IPS-NIHi7 (cell line): ENCODE measurements at regions not wholly inside any gene's neighbourhood (a gene's known extent, or its start where the extent isn't known, plus 50 kb on each side); places are given as distances from the start of the nearest gene placed in this dataset.

Experiments
- DNase-seq: peaks from one replicate; pipeline ENCODE4 v3.0.0; 2012; ENCODE audit warnings: mixed read lengths; ENCODE audit errors: extremely low spot score

DNA sequence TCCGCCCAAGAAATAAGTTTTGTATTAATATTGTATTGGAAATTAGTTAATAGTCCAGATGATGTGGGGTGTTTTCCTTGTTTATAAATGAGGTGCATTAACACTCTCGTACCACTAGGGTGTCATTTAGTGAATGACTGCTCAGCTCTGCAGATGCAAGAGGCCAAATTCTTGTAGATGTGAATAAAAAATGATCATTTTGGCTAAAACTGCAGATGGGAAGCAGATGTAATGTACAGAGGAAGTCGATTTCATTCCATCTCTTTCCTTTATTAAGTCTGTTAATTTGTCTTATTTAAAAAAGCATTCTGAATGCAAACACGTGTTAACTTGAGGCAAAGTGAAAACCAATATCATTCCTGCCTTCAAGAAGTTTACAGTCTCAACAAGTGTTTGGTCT, 108.1 kb downstream of the DHX15 start:
- no peak for DNase-seq

DNA sequence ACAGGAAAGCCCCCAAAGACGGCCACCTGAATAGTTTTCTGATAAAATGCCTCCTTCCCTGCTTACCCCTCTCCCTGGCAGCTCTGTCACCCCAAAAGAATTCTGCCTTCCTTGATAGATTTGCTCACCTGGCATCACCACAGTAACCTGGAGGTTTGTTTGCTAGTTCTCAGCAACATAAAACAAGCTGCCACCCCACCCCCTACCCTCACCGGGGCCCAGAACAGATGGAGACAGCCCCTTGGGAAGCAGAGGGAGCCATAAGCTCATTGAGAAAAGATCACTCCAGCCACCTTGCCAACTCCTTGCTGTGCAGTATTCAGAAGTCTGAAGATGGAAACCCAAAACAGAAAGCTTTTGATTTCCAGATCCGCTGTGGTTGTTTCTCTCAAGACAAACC, 108.6 kb downstream of the DHX15 start:
- DNase-seq, result no peak

DNA sequence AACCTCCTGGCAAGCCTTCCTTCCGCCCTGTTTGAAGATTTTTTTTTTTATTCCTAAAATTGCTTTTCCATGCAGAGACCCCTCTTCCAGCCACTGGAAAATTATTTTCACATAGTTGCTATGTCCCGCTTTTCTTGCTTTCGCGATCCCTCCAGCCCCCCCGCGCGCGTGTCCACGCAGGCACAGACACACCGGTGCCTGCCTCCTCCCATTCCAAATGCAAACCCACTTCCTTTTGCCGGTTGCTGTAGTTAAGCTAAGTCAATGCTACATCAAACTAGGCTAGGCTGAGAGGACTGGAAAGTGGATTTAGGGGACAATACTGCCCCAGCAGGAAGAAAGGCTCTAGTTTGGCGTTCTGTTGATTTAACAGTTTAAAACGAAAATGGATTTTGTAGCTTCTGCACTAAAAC, 111.0 kb downstream of the DHX15 start:
- peak; percentile 35 for DNase-seq

DNA sequence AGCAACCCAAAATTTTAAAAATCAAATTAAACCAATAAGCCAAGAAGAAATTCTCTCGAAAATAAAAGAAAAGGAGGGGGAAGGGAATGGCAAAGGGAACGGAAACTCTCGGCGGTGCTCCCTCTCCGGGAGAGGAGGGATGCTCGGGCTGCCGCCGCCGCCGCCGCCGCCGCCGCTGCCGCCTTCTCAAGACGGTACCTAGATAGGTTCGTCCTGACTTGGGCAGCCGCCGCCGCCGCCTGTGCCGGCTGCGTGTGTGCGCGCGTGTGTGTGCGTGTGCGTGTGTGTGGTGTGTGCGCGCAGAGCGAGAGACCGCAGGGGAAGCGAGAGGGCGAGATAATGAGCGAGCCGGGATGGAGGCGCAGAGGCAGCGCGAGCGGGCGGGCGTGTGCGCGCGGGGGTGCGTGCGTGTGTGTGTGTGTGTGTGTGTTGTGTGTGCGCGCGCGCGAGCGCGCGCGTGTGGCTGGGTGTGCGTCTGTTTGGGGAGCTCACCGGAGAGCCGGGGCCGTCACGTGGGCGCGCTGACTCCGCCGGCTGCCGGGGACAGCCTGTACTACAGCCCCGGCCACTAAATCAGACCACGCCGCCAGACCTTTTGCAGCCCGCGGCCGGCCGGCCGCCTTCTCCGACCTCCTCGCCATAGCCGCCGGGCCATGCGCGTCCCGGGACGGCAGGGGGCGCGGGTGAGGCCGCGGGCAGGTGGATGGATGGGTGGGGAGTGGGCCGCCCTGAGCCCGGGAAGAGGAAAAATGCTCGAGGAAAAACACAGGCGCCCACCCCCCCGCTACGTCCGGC, 111.6 kb downstream of the DHX15 start:
- peak; percentile 88 for DNase-seq

DNA sequence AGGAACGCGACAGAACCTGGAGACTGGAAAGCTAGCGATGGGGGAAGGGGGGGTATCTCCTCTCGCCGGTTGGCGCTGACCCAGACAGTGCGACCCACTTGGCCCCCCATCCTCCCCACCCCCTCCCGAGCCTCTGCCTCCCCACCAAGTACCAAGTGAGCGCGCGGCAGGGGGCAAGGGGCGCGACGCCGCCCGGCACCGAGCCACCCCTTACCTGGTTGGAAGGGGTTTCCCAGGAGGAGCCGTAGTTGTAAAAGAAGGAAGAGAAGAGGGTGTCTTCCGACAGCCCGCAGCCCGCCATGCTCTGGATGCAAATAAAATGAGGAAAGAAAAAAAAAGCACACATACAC, 112.2 kb downstream of the DHX15 start:
- DNase-seq, result no peak

DNA sequence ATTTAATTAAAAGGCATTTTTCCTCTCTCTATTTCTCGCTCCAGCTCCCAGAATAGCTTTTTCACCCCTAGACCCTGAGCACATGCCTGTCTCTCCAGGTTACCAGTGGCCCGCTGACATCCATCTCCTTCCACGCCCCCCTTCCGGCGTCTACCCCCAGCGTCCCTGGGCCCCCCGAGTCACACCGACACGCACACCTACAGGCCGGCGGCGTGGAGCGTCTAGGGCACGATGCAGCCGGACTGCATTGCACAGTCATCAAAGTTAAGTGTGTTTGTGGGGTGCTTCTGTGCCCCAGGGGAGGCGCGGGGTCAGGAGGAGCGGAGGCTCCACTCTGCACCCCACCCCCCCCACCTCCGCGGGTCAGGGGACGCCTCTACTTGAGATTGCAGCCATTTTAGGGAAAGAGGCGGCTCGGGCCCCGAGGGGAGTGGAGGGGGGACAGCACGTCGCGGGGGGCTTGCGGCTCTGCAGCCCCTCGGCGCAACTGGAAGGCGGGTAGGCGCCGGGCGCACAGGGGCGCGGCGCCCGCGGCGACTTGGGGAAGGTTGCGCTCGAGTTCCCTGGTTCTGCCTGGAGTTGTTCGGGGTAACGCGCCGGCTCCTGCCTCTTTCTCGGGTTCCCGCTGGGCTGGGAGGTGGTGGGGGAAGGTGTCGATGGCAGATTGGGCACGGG, 112.7 kb downstream of the DHX15 start:
- DNase-seq, result peak; percentile 31

DNA sequence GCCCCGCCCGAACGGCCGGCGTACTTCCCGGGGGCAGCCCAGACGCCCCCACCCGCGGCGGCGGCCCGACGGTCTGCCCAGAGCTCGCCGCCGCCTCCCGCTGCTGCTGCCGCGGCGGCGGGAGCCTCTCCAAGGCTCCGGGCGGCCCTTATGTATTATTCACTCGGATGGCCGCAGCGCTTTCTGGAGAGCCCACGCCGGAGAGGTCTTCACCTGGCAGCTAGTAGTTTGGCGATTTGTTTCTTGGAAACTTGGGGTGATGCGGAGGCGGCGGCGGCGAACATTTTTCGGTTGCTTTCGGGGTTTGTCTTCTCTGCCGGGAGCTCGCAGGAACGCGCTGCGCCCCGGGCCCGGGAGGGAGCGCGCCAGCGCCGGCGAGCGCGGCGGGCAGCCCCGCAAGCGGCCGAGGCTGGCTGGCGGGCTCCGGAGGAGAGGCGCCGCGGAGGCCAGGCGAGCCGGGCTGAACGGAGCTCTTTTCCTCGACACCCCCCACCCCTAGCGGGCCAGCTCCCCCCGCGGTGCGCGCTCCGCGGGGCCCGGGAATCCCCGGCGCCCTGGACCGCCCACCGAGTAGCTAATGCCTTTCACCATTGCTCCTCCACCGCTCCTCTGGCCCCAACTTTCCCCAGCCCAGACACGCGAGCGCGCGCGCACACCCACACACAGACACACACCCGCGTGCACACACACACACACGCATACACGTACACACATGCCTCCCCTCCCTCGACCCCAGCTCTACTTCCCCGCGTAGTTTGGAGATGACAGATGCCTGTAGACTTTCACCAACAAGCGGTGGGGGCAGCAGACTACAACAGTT, 113.5 kb downstream of the DHX15 start:
- DNase-seq, result peak; percentile 48

DNA sequence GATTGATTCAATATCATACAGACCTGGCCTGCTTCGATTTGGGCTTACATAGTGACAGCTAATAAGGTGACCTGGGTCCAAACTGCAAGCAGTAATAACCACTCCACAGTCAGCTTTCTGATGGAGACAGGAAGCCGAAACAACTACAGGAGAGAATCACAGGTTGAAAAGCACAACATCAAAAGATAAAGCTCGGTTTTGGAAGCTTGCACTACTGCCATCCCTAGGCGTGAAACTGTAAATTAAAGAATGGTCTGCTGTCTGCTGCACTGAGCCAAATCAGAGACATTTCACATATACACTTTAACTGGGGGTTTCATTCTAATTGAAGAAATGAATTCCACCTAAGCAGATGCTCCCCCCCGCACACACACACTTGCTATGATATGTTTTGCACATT, 116.3 kb downstream of the DHX15 start:
- no peak for DNase-seq

DNA sequence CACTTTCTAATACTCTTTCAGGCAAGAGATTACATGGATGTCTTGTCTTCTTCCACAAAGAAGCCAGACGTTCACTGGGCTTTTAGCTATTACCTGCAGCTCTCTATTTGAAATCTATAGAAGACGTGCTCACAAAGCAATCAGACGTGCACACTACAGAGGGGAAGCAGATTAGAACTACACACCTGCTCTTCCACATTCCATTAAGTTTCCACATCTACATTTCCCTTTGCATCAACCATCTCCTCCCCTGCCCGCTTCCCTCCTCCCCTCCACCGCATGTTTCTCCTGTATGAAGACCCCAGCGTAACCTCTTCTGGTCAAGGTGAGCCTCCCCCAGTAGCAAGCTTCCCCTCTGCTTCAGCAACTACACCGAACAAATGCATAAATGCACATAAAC, 119.8 kb downstream of the DHX15 start:
- DNase-seq, result no peak

DNA sequence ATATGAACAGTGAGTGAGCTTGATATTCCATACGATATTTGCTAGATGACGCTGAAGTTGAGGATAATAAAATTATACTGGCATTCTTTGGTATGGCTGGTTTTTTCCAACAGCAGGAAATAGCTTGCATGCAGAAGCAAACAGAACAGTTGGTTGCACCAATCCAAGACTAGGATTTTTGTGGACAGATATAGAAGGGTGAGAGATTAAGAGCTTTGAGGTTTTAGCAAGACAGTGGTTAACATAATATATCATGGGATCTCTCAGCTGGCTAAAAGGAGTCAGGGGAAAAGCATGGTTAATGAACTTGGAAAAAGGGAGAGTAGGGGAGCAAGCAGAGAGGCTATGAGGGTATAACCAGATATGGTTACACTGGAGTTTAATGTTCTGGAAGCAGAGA, 127.9 kb downstream of the DHX15 start:
- DNase-seq, result no peak

DNA sequence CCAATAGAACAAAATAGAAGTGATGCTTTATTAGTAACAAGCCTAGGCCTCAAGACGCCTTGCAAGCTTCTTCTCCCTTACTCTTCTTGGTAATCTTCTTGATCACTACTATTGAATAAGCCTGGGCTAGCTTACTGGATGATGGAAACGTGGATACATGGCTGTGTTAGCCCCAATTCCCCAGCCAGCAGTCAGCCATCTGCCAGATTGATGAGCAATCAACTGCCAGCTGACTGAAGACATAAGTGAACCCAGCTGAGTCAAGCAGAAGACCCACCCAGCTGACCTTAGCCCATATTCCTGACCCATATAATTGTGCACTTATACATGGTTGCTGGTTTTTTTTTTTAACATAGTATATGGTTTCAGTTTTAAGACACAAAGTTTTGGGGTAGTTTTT, 130.4 kb downstream of the DHX15 start:
- DNase-seq, result no peak

DNA sequence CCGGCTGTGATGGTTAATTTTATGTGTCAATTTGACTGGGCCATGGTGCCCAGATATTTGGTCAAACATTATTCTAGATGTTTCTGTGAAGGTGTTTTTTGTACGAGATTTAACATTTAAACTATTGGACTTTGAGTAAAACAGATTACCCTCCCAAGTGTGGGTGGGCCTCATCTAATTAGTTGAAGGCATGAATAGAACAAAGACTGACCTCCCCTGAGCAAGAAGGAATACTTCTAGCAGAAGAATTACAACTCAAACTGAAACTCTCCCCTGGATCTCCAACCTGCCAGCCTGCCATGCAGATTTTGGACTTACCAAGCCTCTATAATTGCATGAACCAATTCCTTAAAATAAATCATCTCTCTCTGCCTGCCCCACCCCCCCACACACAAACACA, 132.5 kb downstream of the DHX15 start:
- DNase-seq, result no peak

DNA sequence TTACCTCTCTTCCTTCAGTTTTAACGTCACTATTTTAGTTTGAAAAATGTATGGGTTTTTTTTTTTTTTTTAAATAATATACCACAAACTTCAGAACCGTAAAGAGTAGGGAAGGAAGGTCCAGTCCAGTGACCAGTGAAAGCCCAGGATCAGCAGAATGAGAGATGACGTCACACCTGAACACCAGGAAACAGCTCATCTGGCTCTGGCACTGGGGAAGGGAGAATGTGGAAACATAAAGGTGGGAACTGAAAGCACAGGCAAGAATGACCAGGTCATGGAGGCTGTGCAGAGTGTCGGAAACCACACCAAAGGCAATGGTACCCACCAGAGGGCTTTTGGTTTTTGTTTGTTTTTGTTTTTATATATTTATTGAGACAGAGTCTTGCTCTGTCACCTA, 141.2 kb downstream of the DHX15 start:
- DNase-seq, result no peak

DNA sequence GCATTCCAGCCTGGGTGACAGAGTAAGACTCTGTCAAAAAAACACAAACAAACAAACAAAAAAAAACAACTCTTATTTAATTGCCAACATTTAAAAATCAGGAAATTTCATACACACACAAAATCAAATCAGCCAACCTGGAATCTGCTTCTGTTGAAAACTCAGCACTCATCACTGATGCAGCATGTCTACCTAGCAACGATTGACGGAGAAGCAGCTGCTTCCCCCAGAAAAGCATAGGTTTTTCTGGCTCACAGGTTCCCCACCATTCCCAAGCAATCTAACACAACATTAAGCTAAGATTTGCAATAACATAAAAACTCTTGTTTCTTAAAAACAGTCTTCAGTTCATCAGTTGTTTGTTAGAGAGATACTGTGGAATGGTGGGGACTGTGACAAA, 143.6 kb downstream of the DHX15 start:
- no peak for DNase-seq

DNA sequence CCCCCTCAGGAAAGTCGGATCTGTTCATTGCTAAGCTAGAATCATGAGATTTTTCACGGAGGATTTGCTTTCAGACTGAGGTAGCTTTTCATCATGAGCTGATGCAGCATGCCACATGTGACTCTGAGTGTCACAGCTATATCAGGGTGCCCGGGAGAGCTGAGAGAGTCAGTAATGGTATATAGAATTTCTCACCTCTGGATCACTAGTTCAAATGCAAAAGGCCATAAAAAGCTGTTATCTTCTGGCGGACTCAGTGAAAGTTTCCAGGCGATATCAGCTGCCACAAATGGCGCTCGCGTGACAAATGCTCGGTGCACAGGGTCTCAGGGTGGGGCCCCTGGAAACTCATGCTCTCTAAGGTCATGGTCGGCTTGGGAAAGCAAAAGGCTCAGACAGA, 150.1 kb downstream of the DHX15 start:
- DNase-seq, result no peak

DNA sequence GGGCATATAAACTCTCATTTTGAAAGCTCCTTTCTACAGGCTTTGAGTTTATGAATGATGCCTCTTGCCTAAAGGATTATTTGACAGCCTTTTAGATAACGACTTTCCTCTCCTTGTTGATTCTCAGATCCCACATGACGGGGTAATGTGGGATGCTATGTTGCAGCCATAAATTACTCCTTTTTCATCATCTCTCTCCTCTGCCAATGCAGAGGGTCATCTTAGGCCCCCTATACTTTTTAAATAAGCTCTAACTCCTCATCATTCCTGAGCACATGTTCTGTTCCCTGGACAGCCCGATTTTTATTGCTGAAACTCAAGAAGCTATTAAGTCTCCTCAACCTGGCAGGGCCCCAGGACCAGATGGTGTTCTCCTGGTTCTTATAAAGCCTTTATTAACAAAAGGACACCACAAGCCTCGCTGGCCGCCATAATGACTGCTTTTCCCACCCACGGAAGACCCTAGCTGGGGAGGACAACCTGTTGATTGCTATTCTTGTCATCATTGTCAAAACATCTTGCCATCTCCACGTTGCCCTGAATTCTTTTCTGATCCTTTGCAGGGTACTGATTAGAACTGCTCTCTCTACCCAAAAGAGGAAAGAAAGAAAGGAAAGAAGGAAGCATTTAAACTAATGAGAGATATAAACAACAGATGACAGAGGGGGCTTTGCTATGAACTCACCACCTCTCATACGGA, 150.7 kb downstream of the DHX15 start:
- DNase-seq, result no peak

DNA sequence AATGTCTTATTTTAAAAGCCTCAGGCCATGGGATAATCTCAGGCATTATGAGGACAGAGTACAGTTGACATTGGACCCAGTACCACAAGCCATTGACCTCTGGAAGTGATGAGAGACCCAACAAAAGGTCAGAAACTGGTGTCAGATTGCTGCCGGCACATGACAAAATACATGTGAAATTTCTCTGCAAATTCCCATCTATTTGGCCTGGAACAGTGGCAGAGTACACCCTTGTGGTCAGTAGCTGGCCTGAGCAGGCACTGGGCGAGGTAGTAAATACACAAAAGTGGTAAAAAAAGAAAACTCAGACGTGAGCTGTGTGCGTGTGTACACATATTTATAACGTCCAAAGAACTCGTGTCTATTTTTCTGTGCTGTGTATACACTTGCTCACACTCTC, 155.5 kb downstream of the DHX15 start:
- no peak for DNase-seq

DNA sequence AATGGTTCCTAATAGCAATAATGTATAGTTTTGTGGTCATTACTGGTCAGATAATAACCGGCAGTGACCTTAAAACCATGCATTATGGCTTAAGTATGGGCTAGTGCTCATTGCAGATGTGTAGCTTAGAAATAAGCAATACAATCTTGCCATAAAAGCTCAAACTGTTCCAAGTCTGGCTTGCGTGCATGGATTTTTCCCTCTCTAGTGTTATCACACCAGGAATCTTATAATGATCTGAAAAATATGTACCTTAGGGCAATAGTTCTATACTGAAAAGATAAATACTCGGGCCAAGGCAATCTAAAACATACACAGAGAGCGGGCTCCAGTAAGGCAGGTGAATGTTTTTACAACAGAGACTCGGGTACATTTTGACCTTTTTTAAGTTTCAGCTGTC, 157.8 kb downstream of the DHX15 start:
- DNase-seq, result no peak

DNA sequence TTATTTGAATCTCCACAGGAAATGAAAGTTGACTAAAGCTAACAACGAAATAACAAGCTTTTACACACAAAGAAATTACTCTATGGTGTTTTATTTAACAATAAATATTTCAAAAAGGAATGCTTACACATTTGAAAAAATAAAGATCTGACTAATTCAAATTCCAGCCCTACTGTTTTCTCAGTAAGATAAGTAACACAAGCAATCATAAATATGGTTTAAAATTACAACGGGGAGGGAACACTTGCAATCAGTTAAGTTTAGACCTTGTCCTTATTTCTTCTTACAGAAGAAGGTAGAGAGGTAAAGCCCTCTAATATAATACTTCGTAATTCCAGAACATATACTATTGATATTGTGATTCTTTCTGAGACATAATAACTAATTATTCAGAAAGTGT, 158.5 kb downstream of the DHX15 start:
- DNase-seq, result no peak

DNA sequence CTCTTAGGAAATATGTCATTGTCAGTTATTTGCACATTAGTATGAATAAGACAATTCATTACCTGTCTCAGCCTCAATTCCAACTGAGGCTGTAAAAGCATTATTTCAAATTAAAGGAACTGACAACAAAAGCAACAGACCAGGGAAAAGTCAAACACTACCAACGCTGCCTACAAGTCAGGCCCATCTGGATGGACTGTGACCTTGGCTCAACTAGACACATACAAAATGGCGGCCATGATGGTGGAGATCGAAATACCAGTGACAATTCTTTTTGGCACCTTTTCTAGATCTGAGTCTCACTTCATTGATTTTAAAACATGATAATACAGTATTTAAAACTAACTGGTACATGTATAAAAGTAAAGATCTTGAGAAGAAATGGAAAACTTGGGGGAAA, 160.7 kb downstream of the DHX15 start:
- DNase-seq, result no peak

DNA sequence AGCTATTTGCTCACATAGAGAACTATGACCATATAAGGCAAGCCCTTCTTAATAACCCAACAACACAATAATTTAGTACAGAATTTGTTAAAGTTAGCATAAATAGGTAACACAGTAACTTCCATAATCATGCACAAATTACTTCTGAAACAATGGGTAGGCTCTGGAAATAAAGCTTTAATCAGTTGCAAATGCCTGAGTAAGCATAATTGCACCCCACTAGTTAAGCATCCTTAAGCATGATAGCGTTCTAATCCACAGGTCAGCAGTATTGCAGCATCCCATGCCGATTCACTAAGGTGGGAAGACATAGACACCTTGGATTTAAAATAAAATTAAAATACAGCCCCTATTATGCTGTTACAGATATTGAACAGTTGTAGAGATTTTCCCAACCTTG, 161.7 kb downstream of the DHX15 start:
- no peak for DNase-seq
